ENCODE measurements at regions not wholly inside any gene's neighbourhood (a gene's known extent, or its start where the extent isn't known, plus 50 kb on each side); places are given as distances from the start of the nearest gene placed in this dataset.

DNA sequence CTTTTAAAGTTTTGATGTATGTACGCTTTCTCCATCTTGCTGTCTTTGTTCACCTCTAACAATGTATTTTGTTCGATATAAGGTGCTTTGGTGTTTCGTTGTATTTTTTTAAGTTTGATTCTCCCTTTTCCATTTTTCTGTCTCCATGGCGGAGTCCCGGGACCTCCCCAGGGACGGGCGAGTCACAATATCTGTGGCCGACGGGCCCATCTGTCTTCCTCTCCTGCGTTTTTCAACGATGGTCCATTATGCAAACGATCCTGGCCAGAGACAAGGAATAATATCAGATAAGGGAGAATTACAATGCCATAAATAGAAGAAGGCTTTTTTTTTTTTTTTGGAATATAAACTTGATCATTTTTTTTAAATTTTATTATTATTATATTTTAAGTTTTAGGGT, 112.3 kb upstream of the SHOX start:
- no peaks in the 10 kb centered on the region for H3F3A ChIP-seq (ENCODE audit: low read depth)
- no peaks in the 10 kb centered on the region for H3K4me1 ChIP-seq
- no peak overlapping the region for H3K9ac ChIP-seq
- no peaks in the 10 kb centered on the region for H3K9me3 ChIP-seq (ENCODE audit: low read depth)
- no peak for DNase-seq (ENCODE audit: low spot score)
- H3K27ac ChIP-seq = no peak overlapping the region
- H3K4me3 Mint-ChIP-seq = no peak overlapping the region
- no peak overlapping the region for H3K4me3 ChIP-seq
- H4K20me1 ChIP-seq (ENCODE audit: low read depth) = no peaks in the 10 kb centered on the region
- H3K9me3 Mint-ChIP-seq = no peaks in the 10 kb centered on the region
- no peaks in the 10 kb centered on the region for H3K36me3 Mint-ChIP-seq
- H3K27ac Mint-ChIP-seq = no peak overlapping the region
- no peaks in the 10 kb centered on the region for H3K79me2 ChIP-seq (ENCODE audit: low read depth)
- TF ChIP-seq, protein P1, sequence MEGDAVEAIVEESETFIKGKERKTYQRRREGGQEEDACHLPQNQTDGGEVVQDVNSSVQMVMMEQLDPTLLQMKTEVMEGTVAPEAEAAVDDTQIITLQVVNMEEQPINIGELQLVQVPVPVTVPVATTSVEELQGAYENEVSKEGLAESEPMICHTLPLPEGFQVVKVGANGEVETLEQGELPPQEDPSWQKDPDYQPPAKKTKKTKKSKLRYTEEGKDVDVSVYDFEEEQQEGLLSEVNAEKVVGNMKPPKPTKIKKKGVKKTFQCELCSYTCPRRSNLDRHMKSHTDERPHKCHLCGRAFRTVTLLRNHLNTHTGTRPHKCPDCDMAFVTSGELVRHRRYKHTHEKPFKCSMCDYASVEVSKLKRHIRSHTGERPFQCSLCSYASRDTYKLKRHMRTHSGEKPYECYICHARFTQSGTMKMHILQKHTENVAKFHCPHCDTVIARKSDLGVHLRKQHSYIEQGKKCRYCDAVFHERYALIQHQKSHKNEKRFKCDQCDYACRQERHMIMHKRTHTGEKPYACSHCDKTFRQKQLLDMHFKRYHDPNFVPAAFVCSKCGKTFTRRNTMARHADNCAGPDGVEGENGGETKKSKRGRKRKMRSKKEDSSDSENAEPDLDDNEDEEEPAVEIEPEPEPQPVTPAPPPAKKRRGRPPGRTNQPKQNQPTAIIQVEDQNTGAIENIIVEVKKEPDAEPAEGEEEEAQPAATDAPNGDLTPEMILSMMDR (IDR thresholded peaks at IDR 0.05) = no peak
- TF ChIP-seq EZH2phosphoT487 (IDR thresholded peaks at IDR 0.05) (no peak), EZH2 (IDR thresholded peaks at IDR 0.05) (no peak)
- H2AFZ ChIP-seq (replicated peaks) = no peak overlapping the region
- H3K27me3 Mint-ChIP-seq (ENCODE audit: insufficient read depth, low read depth) = peaks cover 10% of the 10 kb centered on the region
- H3K4me2 ChIP-seq = no peak overlapping the region
- H3K4me1 Mint-ChIP-seq = no peaks in the 10 kb centered on the region
- no peaks in the 10 kb centered on the region for H3K36me3 ChIP-seq
- peaks cover 22% of the 10 kb centered on the region for H3K27me3 ChIP-seq

DNA sequence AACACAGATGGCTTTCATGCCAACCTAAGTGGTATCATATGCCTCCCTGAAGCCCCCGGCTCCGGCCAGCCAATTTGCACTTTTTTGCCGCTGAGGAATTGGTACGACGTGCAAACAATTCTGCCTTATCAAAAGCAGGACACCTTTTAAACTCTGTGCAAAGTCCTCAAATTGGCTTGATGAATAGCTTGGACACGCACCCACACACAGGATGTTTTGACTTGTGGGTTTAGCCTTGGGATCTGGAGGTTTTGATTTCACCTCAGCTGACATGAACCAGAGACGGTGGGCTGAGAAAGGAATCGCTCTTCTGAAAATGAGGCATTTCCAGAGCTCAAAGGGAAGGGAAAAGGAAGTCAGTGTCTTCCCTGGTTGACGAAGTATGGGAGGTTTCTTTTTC, 110.8 kb upstream of the SHOX start:
- no peak for TF ChIP-seq EZH2 (IDR thresholded peaks at IDR 0.05)
- TF ChIP-seq EZH2phosphoT487 (IDR thresholded peaks at IDR 0.05) = no peak
- TF ChIP-seq, protein P1 (IDR thresholded peaks at IDR 0.05) = no peak
- no peak overlapping the region for H3K9ac ChIP-seq
- H3F3A ChIP-seq (ENCODE audit: low read depth) = no peaks in the 10 kb centered on the region
- H3K27me3 ChIP-seq = peaks cover 22% of the 10 kb centered on the region
- no peaks in the 10 kb centered on the region for H3K36me3 ChIP-seq
- H2AFZ ChIP-seq (replicated peaks) = no peak overlapping the region
- H3K9me3 ChIP-seq (ENCODE audit: low read depth) = no peaks in the 10 kb centered on the region
- no peak overlapping the region for H3K27ac Mint-ChIP-seq
- H3K4me3 ChIP-seq = no peak overlapping the region
- H3K27ac ChIP-seq = no peak overlapping the region
- H3K36me3 Mint-ChIP-seq = no peaks in the 10 kb centered on the region
- no peak overlapping the region for H3K4me3 Mint-ChIP-seq
- no peaks in the 10 kb centered on the region for H3K79me2 ChIP-seq (ENCODE audit: low read depth)
- no peaks in the 10 kb centered on the region for H3K4me1 Mint-ChIP-seq
- H3K9me3 Mint-ChIP-seq = peaks cover 2% of the 10 kb centered on the region
- no peaks in the 10 kb centered on the region for H3K4me1 ChIP-seq
- DNase-seq (ENCODE audit: low spot score) = no peak
- peaks cover 10% of the 10 kb centered on the region for H3K27me3 Mint-ChIP-seq (ENCODE audit: insufficient read depth, low read depth)
- H3K4me2 ChIP-seq = no peak overlapping the region
- H4K20me1 ChIP-seq (ENCODE audit: low read depth) = no peaks in the 10 kb centered on the region

DNA sequence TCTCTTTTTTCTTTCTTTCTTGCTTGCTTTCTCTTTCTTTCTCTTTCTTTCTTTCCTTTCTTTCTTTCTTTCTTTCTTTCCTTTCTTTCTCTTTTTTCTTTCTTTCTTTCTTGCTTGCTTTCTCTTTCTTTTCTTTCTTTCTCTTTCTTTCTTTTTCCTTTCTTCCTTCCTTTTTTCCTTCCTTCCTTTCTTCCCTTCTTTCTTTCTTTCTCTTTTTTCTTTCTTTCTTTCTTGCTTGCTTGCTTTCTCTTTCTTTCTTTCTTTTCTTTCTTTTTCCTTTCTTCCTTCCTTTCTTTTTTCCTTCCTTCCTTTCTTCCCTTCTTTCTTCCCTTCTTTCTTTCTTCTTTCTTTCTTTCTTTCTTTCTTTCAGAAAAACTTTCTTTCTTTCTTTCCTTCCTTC, 108.1 kb upstream of the SHOX start:
- H4K20me1 ChIP-seq (ENCODE audit: low read depth) = no peaks in the 10 kb centered on the region
- H3F3A ChIP-seq (ENCODE audit: low read depth) = peaks cover 3% of the 10 kb centered on the region
- H3K79me2 ChIP-seq (ENCODE audit: low read depth) = no peaks in the 10 kb centered on the region
- H3K27ac ChIP-seq = no peak overlapping the region
- no peaks in the 10 kb centered on the region for H3K9me3 ChIP-seq (ENCODE audit: low read depth)
- peaks cover 19% of the 10 kb centered on the region for H3K27me3 ChIP-seq
- H3K36me3 ChIP-seq = no peaks in the 10 kb centered on the region
- peaks cover 2% of the 10 kb centered on the region for H3K9me3 Mint-ChIP-seq
- no peaks in the 10 kb centered on the region for H3K4me1 ChIP-seq
- H3K4me3 ChIP-seq = no peak overlapping the region
- H3K36me3 Mint-ChIP-seq = no peaks in the 10 kb centered on the region
- TF ChIP-seq EZH2 (IDR thresholded peaks at IDR 0.05) (no peak), EZH2phosphoT487 (IDR thresholded peaks at IDR 0.05) (no peak)
- TF ChIP-seq, protein P1 (IDR thresholded peaks at IDR 0.05) = no peak
- H3K27ac Mint-ChIP-seq = no peak overlapping the region
- no peak overlapping the region for H3K4me3 Mint-ChIP-seq
- H3K27me3 Mint-ChIP-seq (ENCODE audit: insufficient read depth, low read depth) = peaks cover 12% of the 10 kb centered on the region
- no peak overlapping the region for H3K9ac ChIP-seq
- no peak for DNase-seq (ENCODE audit: low spot score)
- no peak overlapping the region for H3K4me2 ChIP-seq
- no peaks in the 10 kb centered on the region for H3K4me1 Mint-ChIP-seq
- no peak overlapping the region for H2AFZ ChIP-seq (replicated peaks)

Measured in neural progenitor cell (in vitro differentiated cells).